Esophagus muscularis mucosa (tissue), 4 donors: ENCODE measurements at regions not wholly inside any gene's neighbourhood (a gene's known extent, or its start where the extent isn't known, plus 50 kb on each side); places are given as distances from the start of the nearest gene placed in this dataset.
"Not testable (repeated sequence)": the region's sequence is repeated elsewhere in the genome, so short reads cannot be mapped to it uniquely, and the experiment has no call there.

Experiments
- DNase-seq: peaks from one replicate; pipeline ENCODE4 v3.0.0-alpha.2; 2017; ENCODE audit errors: extremely low spot score
- H3K27ac ChIP-seq, 4 donors: fragments of 200-600 bp; sonication (generic); replicated peaks in 1 of 4; 1 replicate in 3 of 4; 2 replicates in 1 of 4; pipeline ENCODE4 v1.5.1; 2016 to 2019; ENCODE audit warnings: mild to moderate bottlenecking in 1 of 4
- H3K27me3 ChIP-seq, 4 donors: fragments of 200-600 bp; sonication (generic); one replicate each; pipeline versions ENCODE4 v1.5.1 to v1.6.0; 2016 to 2019
- H3K36me3 ChIP-seq, 4 donors: fragments of 200-600 bp; sonication (generic); one replicate each; pipeline ENCODE4 v1.5.1; 2016 to 2019
- H3K4me1 ChIP-seq, 4 donors: fragments of 200-600 bp; sonication (generic); one replicate each; pipeline ENCODE4 v1.5.1; 2016 to 2019
- H3K4me3 ChIP-seq, 4 donors: fragments of 200-600 bp; sonication (generic); 1 replicate in 2 of 4; 2 replicates in 2 of 4; pipeline ENCODE4 v1.5.1; 2016 to 2019; ENCODE audit warnings: mild to moderate bottlenecking in 4 of 4, moderate library complexity in 1 of 4
- H3K9me3 ChIP-seq, 4 donors: fragments of 200-600 bp; sonication (generic); 1 replicate in 3 of 4; 2 replicates in 1 of 4; pipeline ENCODE4 v1.5.1; 2016 to 2019
- CTCF ChIP-seq, 3 experiments: fragments of 200-600 bp in 2 of 3; fragments of 450-650 bp in 1 of 3; sonication (generic) in 2 of 3; IDR thresholded peaks; one replicate each; pipeline ENCODE4 v1.5.1; 2017 to 2019; ENCODE audit warnings: antibody characterized with exemption in 3 of 3, mild to moderate bottlenecking in 2 of 3, moderate library complexity in 1 of 3
- EP300 ChIP-seq: sonication (generic); formaldehyde crosslinking; IDR thresholded peaks from one replicate; pipeline ENCODE4 v1.6.1; 2017; ENCODE audit warnings: antibody characterized with exemption
- POLR2A ChIP-seq: fragments of 450-650 bp; IDR thresholded peaks from one replicate; pipeline ENCODE4 v1.6.1; 2017; ENCODE audit warnings: antibody characterized with exemption, moderate library complexity, mild to moderate bottlenecking, low read depth
- POLR2AphosphoS5 ChIP-seq, 2 donors: sonication (generic); formaldehyde crosslinking; IDR thresholded peaks; one replicate each; pipeline ENCODE4 v1.6.1; 2017; ENCODE audit warnings: antibody characterized with exemption in 2 of 2
- WGBS: methylation state at CpG from one replicate; pipeline ENCODE4 v1.1.5; 2018; 5-methylcytosine and 5-hydroxymethylcytosine counted together
- intact Hi-C: fragments of 100-400 bp; cut with DNase I; formaldehyde crosslinking; loops from one replicate; pipeline ENCODE4 v1.15.1; 2023

- peaks cover 0 to 8% (median 5%) of the 10 kb centered on the region in 4 donors for H3K4me1 ChIP-seq
- H3K9me3 ChIP-seq = no peaks in the 10 kb centered on the region
- intact Hi-C loops = no loop called here
- no peaks in the 10 kb centered on the region for H3K36me3 ChIP-seq
- H3K4me3 ChIP-seq = no peak overlapping the region
- no peaks in the 10 kb centered on the region for H3K27me3 ChIP-seq
- WGBS = 52% methylated on average over 1 of the region's 1 CpG
- TF ChIP-seq POLR2A (no peak), POLR2AphosphoS5 (IDR thresholded peaks at IDR 0.05) (no peak), CTCF (IDR thresholded peaks at IDR 0.05) (no peak), EP300 (no peak)
- no peak for DNase-seq
- no peak overlapping the region for H3K27ac ChIP-seq
These were observed 1704.8 kb upstream of the PIK3C3 start for GRCh38 chr18:40250236-40250635.

- intact Hi-C loops = no loop called here
- WGBS = 64% methylated on average over 3 of the region's 3 CpGs
- no peak for TF ChIP-seq CTCF (IDR thresholded peaks at IDR 0.05)
- no peak for TF ChIP-seq POLR2A
- TF ChIP-seq EP300 = no peak
- no peak for TF ChIP-seq POLR2AphosphoS5 (IDR thresholded peaks at IDR 0.05)
These were observed 1705.5 kb upstream of the PIK3C3 start for GRCh38 chr18:40249390-40250080.

GRCh38 chr18:40245612-40246011, 1709.4 kb upstream of the PIK3C3 start:
- WGBS = 92% methylated on average over 5 of the region's 5 CpGs
- H3K36me3 ChIP-seq = not testable (repeated sequence)

More at GRCh38 chr18:40249390-40250080, 1705.5 kb upstream of the PIK3C3 start:
- Histone ChIP-seq H3K36me3 (no peaks in the 10 kb centered on the region), H3K4me3 (no peak overlapping the region), H3K9me3 (no peaks in the 10 kb centered on the region), H3K27ac (no peak overlapping the region), H3K27me3 (no peaks in the 10 kb centered on the region), H3K4me1 (peaks cover 0 to 8% (median 5%) of the 10 kb centered on the region in 4 donors)
- no peak for DNase-seq

GRCh38 chr18:40243607-40244006, 1711.4 kb upstream of the PIK3C3 start:
- H3K4me1 ChIP-seq = peaks cover 0 to 10% (median 0%) of the 10 kb centered on the region in 4 donors
- H3K36me3 ChIP-seq = no peaks in the 10 kb centered on the region
- no peak overlapping the region for H3K27ac ChIP-seq
- intact Hi-C loops = no loop called here
- no peak for DNase-seq
- 38% methylated on average over 1 of the region's 1 CpG for WGBS
- H3K9me3 ChIP-seq = no peaks in the 10 kb centered on the region
- no peak overlapping the region for H3K4me3 ChIP-seq
- no peaks in the 10 kb centered on the region for H3K27me3 ChIP-seq
- TF ChIP-seq EP300 (no peak), POLR2AphosphoS5 (IDR thresholded peaks at IDR 0.05) (no peak), POLR2A (no peak)

More at GRCh38 chr18:40245612-40246011, 1709.4 kb upstream of the PIK3C3 start:
- H3K27me3 ChIP-seq, H3K4me3 ChIP-seq, intact Hi-C loops, H3K9me3 ChIP-seq, DNase-seq, H3K27ac ChIP-seq: not testable (repeated sequence)
- H3K4me1 ChIP-seq = peaks cover 0 to 18% (median 5%) of the 10 kb centered on the region in 4 donors

GRCh38 chr18:40235836-40236235, 1719.2 kb upstream of the PIK3C3 start:
- 81% methylated on average over 6 of the region's 6 CpGs for WGBS
- no peak for DNase-seq
- intact Hi-C loops = no loop called here
- no peaks in the 10 kb centered on the region for H3K36me3 ChIP-seq
- H3K9me3 ChIP-seq = no peaks in the 10 kb centered on the region
- no peaks in the 10 kb centered on the region for H3K27me3 ChIP-seq
- no peak overlapping the region for H3K27ac ChIP-seq
- H3K4me1 ChIP-seq = no peaks in the 10 kb centered on the region
- TF ChIP-seq POLR2A = no peak
- TF ChIP-seq POLR2AphosphoS5 (IDR thresholded peaks at IDR 0.05) = no peak
- TF ChIP-seq CTCF (IDR thresholded peaks at IDR 0.05) = no peak
- no peak for TF ChIP-seq EP300
- H3K4me3 ChIP-seq = no peak overlapping the region

GRCh38 chr18:40235323-40235722, 1719.7 kb upstream of the PIK3C3 start:
- H3K27ac ChIP-seq = no peak overlapping the region
- 83% methylated on average over 2 of the region's 2 CpGs for WGBS

More at GRCh38 chr18:40235323-40235722, 1719.7 kb upstream of the PIK3C3 start:
- Histone ChIP-seq H3K9me3 (no peaks in the 10 kb centered on the region), H3K36me3 (no peaks in the 10 kb centered on the region), H3K4me3 (no peak overlapping the region), H3K4me1 (no peaks in the 10 kb centered on the region), H3K27me3 (no peaks in the 10 kb centered on the region)
- TF ChIP-seq CTCF (IDR thresholded peaks at IDR 0.05) = no peak
- no peak for DNase-seq
- intact Hi-C loops = no loop called here
